HTR-8/SVneo (cell line): ENCODE measurements at regions not wholly inside any gene's neighbourhood (a gene's known extent, or its start where the extent isn't known, plus 50 kb on each side); places are given as distances from the start of the nearest gene placed in this dataset.
"Not testable (repeated sequence)": the region's sequence is repeated elsewhere in the genome, so short reads cannot be mapped to it uniquely, and the experiment has no call there.

Source experiments
- DNase-seq: peaks from one replicate; pipeline ENCODE4 v3.0.0; 2011; ENCODE audit warnings: low spot score, mixed read lengths; ENCODE audit not compliant: insufficient read length
- FAIRE-seq: peaks from 2 replicates; lab custom pipeline; 2011; peaks lifted over from hg19 to GRCh38; lab: Jason Lieb, UNC

GRCh38 chr4:13678186-13678924 is 50.8 kb upstream of the BOD1L1 start:
- FAIRE-seq (no peak), DNase-seq (no peak)

DNA sequence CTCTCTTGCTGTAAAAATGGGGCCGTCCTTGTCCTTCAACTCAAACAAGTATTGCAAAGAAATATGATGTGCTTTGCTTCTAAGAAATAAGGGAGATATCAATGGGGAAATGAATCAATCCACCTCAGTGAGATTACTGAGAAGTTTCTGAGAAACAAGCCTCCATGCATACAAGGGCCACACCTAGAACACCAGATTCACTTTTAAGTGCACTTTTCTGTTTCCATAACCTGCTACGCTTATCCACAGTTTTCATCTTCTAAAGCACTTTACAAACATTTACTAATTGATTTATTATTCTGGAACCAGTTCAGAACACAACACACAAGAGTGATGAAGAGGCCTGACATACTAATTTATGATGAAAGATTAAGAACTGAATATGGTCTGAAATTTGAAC is 54.0 kb upstream of the BOD1L1 start:
- FAIRE-seq, result no peak

DNA sequence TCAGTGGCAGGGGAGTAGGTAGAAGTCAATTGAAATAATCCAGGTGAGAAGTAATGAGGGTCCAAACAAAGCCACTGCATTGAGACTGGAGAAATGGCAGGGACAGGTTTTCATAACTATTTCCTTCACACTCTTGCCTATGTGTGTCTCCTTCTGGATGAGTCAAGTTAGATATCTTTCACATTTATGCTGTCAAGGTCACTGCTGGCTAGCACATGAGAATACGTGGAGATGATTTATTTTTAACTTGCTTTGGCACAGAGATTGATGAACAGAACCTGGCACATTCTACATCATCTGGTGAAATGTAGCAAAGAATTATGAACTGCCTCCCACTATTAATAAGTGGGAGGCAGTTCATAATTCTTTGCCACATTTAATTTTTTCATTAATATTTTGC is 66.7 kb upstream of the BOD1L1 start:
- DNase-seq (no peak), FAIRE-seq (no peak)

More for the DNA sequence above, 54.0 kb upstream of the BOD1L1 start:
- DNase-seq, result no peak

DNA sequence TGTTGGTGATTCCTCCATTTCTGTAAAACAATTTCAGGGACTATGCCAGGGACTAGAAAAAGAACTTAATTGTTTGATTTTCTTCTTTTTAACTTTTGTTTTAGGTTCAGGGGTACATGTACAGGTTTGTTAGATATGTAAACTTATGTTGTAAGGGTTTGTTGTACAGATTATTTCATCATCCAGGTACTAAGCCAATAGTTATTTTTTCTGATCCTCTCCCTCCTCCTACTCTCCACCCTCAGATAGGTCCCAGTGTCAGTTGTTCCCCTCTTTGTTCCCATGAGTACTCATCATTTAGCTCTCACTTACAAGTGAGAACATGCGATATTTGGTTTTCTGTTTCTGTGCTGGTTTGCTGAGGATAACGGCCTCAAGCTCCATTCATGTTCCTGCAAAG is 70.8 kb upstream of the BOD1L1 start:
- FAIRE-seq, result no peak

DNA sequence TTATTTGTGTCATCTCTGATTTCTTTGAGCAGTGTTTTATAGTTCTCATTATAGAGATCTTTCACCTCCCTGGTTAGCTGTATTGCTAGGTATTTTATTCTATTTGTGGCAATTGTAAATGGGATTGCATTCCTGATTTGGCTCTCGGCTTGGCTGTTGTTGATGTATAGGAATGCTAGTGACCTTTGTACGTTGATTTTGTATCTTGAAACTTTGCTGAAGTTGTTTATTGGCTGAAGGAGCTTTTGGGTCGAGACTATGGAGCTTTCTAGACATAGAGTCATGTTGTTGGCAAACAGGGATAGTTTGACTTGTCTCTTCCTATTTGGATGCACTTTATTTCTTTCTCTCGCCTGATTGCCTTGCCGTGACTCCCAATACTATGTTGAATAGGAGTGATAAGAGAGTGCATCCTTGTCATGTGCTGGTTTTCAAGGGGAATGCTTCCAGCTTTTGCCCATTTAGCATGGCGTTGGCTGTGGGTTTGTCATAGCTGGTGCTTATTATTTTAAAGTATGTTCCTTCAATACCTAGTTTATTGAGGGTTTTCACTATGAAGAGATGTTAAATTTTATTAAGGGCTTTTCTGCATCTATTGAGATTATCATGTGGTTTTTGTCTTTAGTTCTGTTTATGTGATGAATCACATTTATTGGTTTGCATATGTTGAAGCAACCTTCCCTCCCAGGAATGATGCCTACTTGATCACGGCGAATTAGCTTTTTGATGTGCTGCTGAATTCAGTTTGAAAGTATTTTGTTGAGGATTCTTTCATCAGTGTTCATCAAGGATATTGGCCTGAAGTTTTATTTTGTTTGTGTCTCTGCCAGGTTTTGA is 72.7 kb upstream of the BOD1L1 start:
- FAIRE-seq, result no peak

More for the DNA sequence above, 70.8 kb upstream of the BOD1L1 start:
- no peak for DNase-seq

DNA sequence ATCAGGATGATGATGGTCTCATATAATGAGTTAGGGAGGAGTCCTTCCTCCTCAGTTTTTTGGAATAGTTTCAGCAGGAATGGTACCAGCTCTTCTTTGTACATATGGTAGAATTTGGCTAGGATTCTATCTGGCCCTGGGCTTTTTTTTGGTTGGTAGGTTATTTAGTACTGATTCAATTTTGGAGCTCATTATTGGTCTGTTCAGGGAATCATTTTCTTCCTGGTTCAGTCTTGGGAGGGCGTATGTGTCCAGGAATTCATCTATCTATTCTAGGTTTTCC is 73.3 kb upstream of the BOD1L1 start:
- FAIRE-seq, DNase-seq: not testable (repeated sequence)

More for the DNA sequence above, 72.7 kb upstream of the BOD1L1 start:
- no peak for DNase-seq

DNA sequence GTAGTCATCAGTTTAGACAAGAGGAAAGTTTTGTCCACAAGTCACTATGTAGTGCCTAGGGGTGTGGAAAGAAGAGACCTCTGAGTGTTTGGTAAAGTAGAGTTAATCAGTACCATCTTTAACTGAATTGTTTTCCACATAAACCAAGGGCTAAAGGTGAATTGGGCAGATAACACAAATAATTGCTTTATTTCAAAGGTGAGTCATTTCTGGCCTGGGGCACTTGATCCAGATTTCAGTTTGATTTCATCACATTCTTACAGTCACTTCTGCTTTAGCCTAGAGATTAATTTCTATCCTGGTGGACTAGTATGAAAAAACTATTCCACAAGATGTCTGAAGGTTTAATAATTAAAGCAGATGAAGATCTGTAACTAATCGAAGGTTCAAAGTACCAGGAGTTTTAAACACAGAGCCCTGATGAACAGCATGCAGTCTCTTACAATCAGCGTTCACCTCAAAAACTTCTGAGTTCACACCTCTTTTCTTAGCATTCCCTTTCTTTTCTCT is 74.5 kb upstream of the BOD1L1 start:
- no peak for FAIRE-seq
- peak; percentile 8 for DNase-seq

- no peak for DNase-seq
- no peak for FAIRE-seq
Measured at GRCh38 chr4:13703096-13703495, 75.6 kb upstream of the BOD1L1 start.

- no peak for DNase-seq
Measured at GRCh38 chr4:13704035-13704434, 76.5 kb upstream of the BOD1L1 start.

DNA sequence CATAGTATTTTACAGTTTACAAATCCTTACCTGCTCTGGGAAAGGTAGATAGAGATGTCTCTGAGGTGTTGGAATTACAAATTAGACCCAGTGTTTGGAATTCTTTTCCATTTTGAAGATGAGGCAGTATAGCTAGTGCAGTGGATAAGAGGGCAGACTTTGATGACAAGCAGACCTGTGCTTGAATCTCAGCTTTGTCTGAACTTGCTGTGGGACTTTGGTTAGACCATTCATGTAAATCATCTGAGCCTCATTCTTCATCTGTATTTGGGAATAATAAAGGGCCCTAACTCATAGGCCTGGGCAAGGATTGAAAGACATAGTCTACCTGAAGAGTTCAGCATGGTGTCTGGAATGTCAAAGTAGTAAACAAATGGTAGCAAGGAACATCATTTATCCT is 77.2 kb upstream of the BOD1L1 start:
- FAIRE-seq (no peak), DNase-seq (no peak)

More at GRCh38 chr4:13704035-13704434, 76.5 kb upstream of the BOD1L1 start:
- FAIRE-seq, result no peak

- FAIRE-seq, result no peak
- no peak for DNase-seq
Measured at GRCh38 chr4:13705521-13706041, 78.1 kb upstream of the BOD1L1 start.

DNA sequence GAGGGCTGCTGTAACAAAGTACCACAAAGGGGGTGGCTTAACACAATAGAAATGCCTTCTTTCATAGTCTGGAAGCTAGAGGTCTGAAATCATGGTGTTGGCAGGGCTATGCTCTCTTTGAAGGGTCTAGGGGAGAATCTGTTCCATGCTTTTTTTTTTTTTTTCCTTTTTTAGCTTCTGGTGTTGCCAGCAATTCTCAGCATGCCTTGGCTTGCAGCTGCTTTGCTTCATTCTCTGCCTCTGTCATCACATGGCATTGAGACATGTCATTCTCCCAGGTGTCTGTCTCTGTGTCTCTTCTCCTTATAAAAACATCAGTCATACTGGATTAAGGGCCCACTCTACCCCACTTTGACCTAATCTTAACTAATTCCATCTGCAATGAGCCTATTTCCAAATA is 78.6 kb upstream of the BOD1L1 start:
- DNase-seq (no peak), FAIRE-seq (no peak)

- FAIRE-seq, result no peak
Measured at GRCh38 chr4:13706716-13707115, 79.2 kb upstream of the BOD1L1 start.

GRCh38 chr4:13710246-13710885 is 82.8 kb upstream of the BOD1L1 start:
- DNase-seq (no peak), FAIRE-seq (no peak)

More at GRCh38 chr4:13706716-13707115, 79.2 kb upstream of the BOD1L1 start:
- DNase-seq, result no peak

- DNase-seq, result no peak
- FAIRE-seq, result no peak
Measured at GRCh38 chr4:13711233-13711785, 83.8 kb upstream of the BOD1L1 start.

DNA sequence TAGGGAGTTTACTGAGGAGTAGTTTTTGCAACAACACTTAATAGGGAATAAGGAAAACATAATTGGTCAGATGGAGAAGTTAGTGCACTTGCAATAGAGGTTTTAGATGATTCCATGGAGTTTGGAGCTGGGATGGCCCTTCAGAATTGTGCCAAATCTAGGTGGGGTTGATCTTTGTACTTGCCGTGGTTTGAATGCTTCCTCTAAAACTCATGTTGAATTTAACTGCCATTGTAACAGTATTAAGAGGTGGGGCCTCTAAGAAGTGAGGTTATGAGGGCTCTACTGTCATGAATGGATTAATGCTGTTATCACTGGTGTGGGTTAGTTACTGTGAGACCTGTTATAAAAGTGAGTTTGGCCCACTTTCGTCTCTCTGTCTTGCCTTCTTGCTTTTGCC is 94.4 kb upstream of the BOD1L1 start:
- FAIRE-seq (no peak), DNase-seq (no peak)

DNA sequence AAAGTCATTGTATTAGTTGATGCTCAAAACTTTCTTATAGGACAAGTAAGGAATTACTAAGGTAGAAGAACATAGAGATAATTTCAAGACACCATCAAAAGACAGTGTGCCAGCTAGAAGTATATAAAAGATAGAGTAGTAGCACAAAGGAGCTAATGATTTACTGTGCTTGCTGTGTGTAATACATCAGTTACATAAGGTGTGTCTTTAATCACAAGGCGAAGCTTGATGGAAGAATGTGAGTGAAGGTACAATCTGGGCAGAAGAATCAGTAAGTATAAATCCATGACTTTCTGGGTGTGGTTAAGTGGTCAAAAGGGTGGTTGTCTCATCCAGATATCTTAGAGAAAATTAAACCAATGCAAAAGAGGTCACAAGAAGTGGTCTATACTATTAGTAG is 95.1 kb upstream of the BOD1L1 start:
- FAIRE-seq, result no peak
- DNase-seq, result no peak

DNA sequence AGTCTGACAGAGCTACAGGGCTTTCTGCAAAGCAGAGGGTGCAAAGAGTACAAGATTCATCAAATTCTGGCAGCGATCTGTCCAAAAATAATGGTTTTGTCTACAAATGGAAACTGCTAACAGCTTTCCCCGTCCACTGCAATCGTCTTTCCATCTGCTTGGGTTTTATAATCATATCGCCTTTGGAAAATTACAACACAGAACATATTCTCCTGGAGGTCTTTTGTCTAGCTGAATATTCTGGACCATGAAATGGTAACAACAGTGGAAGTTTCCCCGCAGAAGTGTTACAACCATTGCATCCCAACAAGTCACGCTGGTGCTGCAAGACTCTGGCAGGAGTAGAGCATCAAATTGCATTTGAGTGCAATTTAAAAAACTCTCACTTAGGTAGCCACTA is 101.2 kb upstream of the BOD1L1 start:
- FAIRE-seq, result no peak

GRCh38 chr4:13731019-13731418 is 103.5 kb upstream of the BOD1L1 start:
- DNase-seq, result no peak
- no peak for FAIRE-seq

More for the DNA sequence above, 101.2 kb upstream of the BOD1L1 start:
- DNase-seq, result no peak

DNA sequence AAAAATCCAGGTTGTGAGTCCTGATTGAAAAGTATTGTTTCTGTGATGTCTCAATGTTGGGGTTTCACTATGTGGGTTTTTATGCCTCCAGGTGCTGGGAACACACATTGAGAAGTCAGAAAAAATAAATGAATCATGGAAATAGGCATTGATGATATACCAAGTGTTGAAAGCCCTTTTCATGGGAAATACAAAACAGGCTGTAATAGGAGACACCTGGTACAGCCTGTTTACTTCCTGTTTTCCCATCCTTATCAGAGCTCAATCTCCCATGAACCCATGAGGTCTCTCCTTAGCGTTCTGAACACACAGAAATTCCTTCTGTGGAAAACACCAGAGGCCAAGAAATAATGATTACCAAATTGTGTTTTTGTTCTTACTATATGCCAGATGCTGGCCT is 106.3 kb upstream of the BOD1L1 start:
- FAIRE-seq (no peak), DNase-seq (no peak)
